GM12872 (cell line): ENCODE measurements at regions not wholly inside any gene's neighbourhood (a gene's known extent, or its start where the extent isn't known, plus 50 kb on each side); places are given as distances from the start of the nearest gene placed in this dataset.

Source experiments
- CTCF ChIP-seq: IDR thresholded peaks from 3 replicates; pipeline ENCODE4 v1.5.1; 2011; ENCODE audit warnings: low read depth, mild to moderate bottlenecking, low read length, moderate library complexity; ENCODE audit not compliant: insufficient read depth

DNA sequence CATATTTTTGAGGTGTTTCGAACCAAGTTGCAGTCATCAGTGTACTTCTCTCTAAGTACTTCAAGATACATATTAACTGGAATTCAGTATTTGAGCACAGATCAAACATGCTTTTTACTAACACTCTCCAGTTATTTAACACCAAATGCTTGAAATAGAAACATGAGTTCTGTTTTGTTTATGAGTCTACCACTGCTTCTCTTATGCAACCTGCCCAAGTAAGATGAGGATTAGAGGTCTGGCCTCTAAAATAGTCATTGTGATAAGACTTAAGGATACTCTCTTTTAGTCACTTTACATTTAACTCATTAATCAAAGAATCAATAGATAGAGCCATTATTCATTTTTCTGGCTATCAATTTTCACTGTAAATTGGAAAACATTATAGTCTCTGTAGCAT, 156.2 kb upstream of the THRB start:
- no peak for TF ChIP-seq CTCF

- no peak for TF ChIP-seq CTCF
Observed at GRCh38 chr3:24657870-24658510, 163.3 kb upstream of the THRB start.

DNA sequence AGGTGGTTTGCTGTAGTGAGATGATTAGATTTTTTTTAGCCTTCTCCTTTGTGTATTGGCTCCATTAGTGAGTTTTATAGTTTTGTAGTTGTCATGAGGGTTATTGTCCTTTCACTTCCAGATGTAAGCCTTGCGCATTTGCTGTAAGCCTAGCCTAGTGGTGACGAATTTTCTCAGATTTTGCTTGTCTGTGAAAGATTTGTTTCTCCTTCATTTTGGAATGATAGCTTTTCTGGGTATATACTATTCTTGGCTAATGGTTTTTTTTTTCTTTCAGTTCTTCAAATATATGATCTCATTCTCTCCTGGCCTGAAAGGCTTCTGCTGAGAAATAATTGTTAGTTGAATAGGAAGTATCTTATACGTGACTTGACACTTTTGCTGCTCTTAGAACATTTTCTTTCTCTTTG, 166.5 kb upstream of the THRB start:
- TF ChIP-seq CTCF: no peak

DNA sequence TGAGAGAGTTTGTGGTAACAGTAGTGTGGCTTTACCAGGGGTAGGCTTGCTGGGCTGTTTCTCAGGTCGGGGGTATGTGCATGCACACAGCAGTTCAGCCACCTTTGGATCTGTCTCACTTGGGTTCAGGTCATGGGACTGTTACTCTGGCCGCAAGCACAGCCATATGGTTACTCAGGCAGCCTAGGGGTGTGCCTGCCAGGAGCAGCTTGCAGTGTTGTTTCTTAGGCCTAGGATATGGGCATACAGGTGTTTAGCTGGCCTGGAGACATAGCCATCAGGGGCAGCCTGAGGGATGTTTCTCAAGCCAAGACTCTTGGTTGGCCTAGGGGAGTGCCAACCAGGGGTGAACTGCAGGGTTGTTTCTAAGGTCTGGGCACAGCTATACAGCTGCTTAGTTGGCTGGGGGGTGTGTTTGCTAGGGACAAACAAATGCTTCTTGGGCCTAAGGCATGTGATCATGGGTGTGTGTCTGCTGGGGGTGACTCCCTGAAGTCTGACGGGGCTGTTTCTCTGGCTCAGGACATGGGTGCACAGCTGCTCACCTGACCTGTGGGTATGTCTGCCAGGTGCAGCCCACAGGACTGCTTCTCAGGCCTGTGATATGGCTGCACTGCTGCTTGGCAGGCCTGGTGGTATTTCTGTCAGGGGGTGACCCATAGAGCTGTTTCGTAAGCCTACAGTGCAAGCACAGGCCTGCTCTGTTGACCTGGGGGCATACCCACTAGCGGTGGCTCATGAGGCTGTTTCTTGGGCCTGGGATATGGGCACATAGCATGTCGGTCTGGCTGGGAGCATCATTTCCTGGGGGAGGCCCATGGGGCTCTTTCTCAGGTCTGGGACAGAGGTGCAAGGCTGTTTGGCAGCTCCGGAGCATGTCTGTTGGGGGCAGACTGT, 168.0 kb upstream of the THRB start:
- no peak for TF ChIP-seq CTCF

- no peak for TF ChIP-seq CTCF
Observed at GRCh38 chr3:24663406-24663805, 168.8 kb upstream of the THRB start.

DNA sequence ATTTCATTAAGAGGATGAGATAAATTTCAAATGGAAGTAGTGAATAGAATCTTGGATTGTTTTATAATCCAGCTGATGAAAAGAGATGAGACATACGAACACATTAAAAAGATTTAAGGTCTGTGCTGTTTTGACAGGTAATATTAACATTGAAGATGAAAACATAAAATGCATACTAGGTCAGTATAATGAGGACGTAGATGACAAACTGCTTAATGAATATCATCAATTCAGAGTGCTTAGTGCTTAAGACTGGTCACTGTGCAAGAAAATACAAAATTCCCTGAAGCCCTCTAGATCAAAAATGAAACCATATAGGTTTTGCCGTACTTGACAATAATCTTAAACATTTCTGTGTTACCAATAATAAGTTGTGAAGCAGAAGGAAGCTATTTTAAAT, 173.4 kb upstream of the THRB start:
- no peak for TF ChIP-seq CTCF

DNA sequence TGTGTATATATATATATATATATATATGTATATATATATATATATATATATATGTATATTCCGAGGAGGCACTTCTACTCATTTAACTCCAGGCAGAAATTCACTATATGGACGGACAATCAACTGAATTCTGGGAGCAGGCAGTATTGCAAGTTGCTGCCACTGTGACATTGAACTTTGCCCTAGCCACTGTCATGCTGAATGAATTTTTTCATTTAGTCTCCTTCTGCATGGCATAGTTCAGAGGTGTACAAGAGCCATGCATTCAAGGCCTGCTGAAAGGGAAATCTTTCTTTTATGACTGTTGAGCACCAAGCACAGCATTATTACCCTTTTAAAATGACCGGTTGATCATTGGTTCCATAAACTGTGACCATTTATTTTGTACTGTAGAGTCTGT, 176.2 kb upstream of the THRB start:
- TF ChIP-seq CTCF: no peak
